HG03175 (cell line): ENCODE measurements at regions not wholly inside any gene's neighbourhood (a gene's known extent, or its start where the extent isn't known, plus 50 kb on each side); places are given as distances from the start of the nearest gene placed in this dataset.
"Not testable (repeated sequence)": the region's sequence is repeated elsewhere in the genome, so short reads cannot be mapped to it uniquely, and the experiment has no call there.

Source experiments
- ATAC-seq: cut with Tn5 transposase; IDR thresholded peaks from one replicate; pipeline ENCODE4 v1.9.1; 2021; ENCODE audit warnings: mild to moderate bottlenecking, moderate library complexity; ENCODE audit not compliant: unreplicated experiment

DNA sequence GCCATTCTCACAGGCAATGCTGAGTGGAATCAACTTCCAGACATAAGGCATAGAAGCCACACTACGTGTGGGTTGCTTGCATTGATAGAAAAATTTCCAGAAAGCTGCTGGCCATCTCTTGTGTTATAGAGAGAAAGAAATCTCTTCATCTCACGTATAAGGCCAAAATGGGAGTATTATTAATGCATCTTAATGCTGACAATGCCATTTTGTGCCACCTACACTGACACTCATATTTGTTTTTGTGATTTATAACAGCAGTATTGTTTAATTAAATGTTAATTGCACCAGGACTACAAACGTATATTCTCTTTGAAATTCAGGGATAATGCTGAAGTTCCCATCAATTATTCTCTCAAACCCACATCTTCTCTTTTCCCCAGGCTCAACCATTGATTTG lies 56.1 kb upstream of the TMEM132D start:
- no peak for ATAC-seq

DNA sequence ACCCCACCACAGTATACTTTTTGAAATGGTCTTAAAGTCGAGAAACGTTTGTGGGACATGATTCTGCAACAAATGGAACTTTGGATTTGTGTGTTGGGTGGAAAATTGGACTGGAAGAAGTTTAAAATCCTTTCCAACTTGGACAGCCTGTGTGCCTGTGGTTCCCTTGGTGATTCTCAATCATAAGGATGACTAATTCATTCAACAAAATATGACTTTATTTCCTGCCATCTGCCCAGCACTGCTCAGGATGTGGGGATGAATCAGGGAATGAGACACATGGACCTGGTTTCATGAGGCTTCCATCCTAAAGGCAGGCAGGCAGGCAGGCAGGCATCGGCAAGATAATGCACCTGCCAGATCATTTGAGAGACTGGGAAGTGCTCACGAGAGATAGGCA lies 57.3 kb upstream of the TMEM132D start:
- no peak for ATAC-seq

DNA sequence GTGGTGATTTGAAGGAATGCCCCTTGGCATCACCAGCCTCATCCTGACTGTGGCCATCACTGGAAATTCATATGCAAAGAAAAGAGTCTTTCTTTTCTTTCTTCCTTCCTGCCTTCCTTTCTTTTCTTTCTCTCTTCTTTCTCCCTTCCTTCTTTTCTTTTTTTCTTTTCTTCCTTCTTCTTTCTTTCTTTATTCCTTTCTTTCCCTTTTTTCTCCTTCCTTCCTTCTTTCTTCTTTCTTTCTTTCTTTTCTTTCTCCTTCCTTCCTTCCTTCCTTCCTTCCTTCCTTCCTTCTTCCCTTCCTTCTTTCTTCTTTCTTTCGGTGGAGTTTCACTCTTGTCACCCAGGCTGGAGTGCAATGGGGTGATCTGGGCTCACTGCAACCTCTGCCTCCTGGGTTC lies 58.0 kb upstream of the TMEM132D start:
- no peak for ATAC-seq

DNA sequence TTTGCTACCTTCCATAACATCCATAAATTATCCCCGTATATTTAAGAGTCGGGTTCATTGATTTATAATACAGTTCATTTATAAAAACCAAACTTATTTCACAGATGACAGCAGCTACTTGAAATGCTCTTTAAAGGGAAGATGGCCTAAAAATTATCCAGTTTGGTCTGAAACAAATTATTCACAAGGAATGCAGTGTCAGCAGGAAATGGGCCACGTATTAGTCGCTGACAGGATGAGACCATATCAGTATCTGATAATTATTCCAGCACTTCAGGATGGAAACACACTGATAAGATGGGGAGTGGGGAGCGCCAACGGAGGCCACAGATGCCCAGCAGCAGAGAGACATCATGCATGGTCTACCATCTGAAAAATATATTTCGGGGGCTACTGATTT lies 60.5 kb upstream of the TMEM132D start:
- ATAC-seq = no peak

- ATAC-seq = no peak
Observed at GRCh38 chr12:129964826-129965457, 61.1 kb upstream of the TMEM132D start.

DNA sequence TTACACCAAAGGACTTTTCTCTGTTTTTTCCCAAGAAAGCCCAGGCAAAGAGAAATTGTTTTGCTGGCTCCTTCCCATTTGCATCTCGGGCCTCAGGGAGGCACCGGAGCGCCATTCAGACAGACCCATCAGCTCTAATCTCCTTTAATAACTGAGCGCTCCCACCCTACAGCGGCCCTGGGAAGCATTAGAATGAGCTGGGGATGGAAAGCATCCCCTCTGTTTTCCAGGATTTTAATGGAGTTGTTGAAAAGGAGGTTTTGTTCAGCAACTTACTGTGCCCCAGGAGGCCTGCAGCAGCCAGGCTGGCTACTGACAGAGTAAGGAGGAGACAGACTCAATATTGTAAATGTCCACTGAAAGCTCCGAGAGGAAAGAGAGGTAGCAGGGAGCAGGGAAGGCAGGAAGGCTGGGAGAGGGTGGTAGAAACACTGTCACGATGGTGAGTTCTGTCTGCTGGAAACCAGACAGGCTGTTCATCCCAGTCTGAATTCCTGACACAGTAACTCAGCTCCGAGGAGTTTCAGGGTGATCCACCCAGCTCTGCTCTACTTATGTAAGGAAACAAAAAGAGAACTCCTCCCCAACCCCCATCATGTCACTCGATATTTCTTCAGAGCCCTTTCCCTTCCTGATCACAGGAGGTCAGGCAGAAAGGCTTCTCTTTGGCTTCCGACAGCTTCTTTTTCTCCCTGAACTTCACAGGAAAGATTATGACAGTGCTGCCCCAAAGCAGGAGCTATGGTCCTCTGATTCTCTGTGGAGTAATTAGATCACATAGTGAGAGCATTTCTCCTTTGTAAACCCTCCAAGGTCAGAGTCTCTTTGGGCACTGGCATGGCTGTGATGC lies 62.5 kb upstream of the TMEM132D start:
- ATAC-seq = no peak

DNA sequence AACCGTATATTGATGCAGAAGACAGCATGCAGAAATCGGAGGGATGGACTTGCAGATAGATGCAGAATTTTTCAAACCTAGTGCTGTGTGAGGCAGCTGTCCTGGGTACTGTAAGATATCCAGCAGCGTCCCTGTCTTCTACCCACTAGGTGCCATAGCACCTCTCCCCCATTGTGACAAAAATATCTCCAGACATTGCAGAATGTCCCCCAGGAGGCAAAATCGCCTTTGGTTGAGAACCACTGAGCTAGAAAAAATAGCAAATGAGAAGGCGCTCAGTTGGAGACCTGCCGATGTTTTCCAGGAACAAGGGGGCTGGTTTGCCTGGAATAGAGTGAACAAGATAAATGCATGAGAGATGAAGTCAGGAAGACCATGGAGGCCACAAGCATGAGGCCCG lies 67.9 kb upstream of the TMEM132D start:
- no peak for ATAC-seq

- no peak for ATAC-seq
Observed at GRCh38 chr12:129973236-129973961, 69.6 kb upstream of the TMEM132D start.

- no peak for ATAC-seq
Observed at GRCh38 chr12:129984106-129984505, 80.3 kb upstream of the TMEM132D start.

GRCh38 chr12:129987841-129988240 lies 84.0 kb upstream of the TMEM132D start:
- no peak for ATAC-seq

- no peak for ATAC-seq
Observed at GRCh38 chr12:129994634-129995033, 90.8 kb upstream of the TMEM132D start.

- no peak for ATAC-seq
Observed at GRCh38 chr12:129997239-129997638, 93.4 kb upstream of the TMEM132D start.

- not testable (repeated sequence) for ATAC-seq
Observed at GRCh38 chr12:130004310-130004877, 100.6 kb upstream of the TMEM132D start.

GRCh38 chr12:130007771-130008170 lies 103.9 kb upstream of the TMEM132D start:
- no peak for ATAC-seq

- ATAC-seq = no peak
Observed at GRCh38 chr12:130008241-130008640, 104.4 kb upstream of the TMEM132D start.

DNA sequence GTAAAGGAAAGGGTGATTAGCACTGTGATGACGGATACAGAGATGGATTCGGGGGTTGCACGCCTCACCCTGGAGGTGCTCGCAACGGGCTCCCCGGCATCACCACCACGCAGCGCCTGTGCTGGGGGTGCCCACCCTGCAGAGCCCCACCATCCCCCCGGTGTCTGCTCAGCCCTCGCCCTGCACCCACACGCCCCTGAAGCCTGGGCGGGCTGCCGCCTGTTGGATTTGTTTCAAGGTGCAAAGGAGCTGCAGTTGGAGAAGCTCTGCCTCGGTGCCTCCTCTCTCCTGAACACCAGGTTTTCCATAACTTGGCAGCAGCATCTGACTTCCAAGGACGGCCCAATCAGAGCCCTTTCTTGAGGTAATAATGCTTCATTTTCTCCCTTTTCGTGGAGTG lies 106.1 kb upstream of the TMEM132D start:
- ATAC-seq = no peak

DNA sequence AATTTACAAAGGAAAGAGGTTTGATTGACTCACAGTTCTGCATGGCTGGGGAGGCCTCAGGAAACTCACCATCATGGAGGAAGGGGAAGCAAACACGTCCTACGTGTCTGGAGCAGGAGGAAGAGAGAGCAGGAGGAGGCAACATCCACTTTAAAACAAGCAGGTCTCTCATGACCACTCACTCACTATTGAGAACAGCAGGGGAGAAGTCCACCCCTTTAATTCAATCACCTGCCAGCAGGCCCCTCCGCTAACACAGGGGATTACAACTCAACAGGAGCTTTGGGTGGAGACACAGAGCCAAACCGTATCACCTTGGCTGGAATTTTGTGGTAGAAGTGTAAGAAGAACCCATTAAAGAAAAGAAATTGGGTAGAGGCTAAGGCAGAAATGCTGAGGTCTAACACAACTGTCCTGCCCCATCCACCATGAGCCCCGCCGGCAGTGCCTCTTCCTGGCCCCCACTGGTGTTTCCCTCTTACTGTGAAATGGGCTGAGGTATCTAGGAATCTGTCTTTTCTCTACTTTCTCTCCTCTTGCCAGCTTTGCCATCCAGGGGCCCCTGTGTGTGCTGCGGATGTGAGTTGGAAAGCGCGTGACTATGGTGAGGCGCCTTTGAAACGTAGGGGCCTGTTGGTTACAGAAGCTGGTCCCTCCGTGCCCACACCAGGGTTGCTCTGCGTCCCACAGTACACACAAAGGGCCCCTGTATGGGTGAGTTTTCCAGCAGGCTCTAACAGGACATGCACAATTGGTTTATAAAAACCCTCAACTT lies 108.0 kb upstream of the TMEM132D start:
- no peak for ATAC-seq

GRCh38 chr12:130013771-130014484 lies 110.1 kb upstream of the TMEM132D start:
- peak; percentile 74 for ATAC-seq

DNA sequence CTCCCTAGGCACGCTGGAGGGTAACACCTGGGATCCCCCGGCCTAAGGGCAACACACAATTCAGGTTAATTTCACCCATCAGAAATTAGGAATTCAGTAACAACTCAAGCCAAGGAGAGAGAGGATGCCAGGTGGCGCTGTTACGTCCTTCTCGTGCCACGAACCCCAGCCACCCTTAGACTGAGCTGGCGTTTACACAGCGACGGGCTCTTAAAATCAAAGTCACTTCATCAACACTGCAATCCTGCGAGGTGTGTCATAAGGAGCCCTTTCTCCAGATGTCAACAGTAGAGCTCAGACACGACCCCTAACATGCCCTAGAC lies 110.6 kb upstream of the TMEM132D start:
- ATAC-seq = no peak

DNA sequence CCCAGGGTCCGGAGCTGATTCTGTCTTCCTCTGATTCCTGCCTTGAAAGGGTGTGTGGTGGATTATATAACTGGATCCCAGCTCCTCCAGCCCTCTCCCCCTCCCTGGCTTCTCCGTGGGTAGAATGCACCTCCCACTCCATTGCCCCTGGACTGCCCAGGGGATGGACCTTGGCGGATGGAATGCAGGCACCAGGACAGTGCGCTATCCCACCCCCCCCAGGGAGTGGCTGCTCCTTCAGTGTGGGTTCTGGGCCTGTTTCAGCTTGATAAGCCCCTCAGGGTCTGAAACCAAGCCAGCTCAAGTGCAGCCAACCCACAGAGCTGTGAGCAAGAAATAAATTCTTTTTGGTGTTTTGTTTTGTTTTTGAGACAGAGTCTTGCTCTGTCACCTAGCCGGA lies 112.4 kb upstream of the TMEM132D start:
- ATAC-seq = no peak
